Pulmonary artery endothelial cell (primary cell): ENCODE measurements at regions not wholly inside any gene's neighbourhood (a gene's known extent, or its start where the extent isn't known, plus 50 kb on each side); places are given as distances from the start of the nearest gene placed in this dataset.
"Not testable (repeated sequence)": the region's sequence is repeated elsewhere in the genome, so short reads cannot be mapped to it uniquely, and the experiment has no call there.

ENCODE experiments used
- DNase-seq: peaks from one replicate; pipeline ENCODE4 v3.0.0-alpha.2; 2011; ENCODE audit warnings: low read depth, low spot score

DNA sequence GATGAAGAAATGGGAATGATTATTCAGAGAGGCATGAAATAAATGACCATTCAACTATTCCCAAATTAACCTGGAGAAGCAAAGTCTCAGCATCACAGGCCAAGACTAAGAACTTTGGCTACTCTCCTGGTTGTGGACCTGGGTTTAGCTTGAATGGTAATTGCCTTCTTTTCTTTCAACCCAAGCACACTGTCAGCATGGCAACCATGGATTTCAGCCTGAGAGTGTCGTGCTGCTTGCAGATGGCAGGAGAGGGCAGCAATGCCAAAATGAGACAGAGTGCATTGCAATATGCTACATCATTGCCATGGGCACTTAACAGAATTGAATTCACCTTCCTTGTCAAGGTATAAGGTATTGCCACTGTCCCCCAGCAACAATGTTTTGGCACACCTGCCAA, 767.2 kb downstream of the REEP3 start:
- DNase-seq = no peak

DNA sequence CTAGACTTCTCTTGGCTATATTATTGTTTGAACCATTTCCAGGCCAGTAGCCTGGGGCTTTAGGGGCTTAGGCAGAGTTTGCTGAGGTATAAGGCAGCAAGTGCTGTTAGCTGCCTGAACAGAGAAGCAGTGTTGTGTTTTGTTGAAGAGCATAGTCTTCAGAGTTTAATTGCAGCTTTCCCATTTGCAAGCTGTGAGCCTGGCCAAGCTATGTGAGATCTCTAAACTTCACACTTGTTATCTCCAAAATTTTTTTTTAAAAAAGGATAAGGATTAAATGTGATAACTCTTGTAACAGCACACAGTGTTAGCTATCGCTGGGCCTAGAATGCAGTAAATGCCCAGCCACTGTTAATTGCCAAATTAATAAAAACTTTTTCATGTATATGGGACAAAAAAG, 782.4 kb downstream of the REEP3 start:
- DNase-seq = no peak

DNA sequence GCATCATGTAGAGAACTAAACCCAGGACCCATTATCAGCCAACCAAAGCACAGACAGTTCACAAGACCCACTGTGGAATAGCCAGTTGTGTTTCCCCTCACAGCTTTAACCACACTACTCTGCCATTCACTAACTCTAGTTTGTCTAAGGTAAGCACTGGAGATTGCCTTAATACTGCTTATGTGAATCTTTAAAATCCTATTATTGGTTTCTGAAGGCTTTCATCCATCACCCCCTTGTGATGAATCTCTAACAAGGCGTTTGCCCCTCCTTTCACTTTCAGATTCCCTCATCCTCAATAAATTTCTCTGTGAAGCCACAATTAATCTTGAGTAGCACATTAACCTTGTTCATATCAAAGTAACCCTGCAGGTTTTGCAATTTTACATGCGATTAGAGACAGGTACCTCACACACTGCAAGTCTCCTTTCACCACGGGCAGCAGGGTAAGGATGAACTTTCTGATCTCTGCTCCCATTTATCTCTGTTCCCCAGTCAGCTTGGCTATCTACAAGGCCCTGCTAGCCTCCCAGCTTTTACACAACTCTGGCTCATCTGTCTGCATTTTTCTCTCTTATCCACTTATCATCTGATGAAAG, 785.6 kb downstream of the REEP3 start:
- DNase-seq = no peak

DNA sequence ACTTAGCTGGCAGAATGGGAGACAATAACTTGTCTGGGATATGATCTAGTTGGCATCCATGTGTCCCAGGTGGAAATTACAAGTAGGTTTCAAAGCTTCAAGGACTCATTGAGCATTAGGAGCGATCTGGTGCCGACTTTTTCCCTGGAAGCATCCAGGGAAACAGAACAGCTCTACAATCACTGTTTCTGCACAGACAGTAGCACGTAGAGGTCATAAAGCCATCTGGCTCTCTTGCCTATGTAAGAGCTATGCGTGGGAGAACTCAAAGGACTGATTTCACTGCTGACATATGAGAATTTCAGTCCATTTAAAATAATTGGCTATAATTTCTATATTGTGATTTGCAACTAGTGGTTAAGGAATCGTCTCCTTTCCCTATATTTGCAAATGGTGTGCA, 791.7 kb downstream of the REEP3 start:
- DNase-seq = no peak

DNA sequence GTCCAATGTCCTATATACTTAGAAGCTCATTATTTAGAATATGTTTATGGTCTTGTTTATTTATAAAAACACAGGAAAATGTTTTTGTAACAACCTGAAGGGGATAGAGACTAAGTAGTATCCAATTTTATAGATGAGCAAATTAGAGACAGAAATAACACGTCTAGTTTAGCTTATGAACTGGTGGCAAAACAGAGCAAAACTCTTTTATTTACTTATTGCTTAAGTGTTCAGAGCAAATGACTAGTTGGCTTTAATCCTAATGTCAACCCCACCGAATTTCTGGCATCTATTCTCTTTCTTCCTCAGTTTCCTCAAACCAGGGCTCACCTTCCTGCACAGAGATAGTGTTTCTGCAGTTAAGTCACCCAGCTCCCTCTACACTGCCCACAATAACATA, 792.8 kb downstream of the REEP3 start:
- DNase-seq = no peak

DNA sequence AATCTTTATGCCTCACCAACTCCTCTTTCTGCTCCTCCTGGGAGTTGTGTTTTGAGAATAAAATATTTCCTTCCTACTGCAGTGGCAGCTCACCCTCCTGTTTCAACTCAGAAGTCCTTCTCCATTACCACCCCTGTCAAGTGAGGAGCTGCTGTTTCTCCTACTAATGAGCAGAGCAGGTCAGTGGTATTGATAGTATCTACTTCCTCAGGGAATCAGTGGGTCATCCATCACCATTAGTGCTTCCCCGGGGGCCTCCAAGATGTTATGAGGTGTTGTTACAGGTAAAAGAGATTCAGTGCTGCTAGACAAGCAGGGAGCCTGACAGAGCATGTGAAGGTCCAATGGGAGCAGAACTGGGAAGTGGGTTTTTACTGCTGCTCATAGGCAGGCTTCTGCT, 795.2 kb downstream of the REEP3 start:
- DNase-seq = no peak

DNA sequence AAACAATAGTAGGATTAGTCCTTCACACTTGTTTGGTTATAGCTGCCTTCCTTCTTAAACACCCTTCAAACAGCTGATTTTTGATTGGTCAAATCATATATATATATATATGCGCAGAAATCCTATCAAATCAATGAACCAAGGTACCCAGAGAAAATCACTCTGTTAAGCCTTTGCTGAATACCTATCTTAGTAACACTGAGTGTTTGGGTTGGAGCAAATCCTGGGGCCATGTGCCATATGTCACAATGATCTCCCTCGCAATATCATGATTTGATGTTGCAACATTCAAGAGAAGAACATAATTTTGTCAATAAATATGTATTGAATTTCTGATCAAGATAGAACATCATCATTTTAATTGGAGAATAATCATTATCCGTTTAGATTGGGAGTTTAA, 795.6 kb downstream of the REEP3 start:
- DNase-seq = no peak

DNA sequence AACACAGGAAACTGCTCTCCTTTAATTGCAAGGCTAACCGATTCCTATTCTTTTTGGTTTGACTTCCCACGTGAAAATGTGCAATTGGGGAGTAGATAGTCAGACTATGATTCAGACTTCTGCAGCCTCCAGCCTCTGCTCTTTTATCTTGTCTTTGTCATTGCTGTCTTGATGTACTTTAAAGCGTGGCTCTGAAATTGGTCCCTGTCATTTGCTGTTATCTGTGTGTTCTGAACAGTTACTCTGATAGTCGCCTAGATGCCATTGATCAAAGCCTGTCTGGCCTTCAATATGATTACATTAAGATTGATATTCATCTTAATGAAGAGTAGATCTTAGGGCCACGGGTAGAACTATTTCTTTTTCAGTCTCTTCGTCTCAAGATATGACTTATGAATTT, 799.2 kb downstream of the REEP3 start:
- DNase-seq = no peak

DNA sequence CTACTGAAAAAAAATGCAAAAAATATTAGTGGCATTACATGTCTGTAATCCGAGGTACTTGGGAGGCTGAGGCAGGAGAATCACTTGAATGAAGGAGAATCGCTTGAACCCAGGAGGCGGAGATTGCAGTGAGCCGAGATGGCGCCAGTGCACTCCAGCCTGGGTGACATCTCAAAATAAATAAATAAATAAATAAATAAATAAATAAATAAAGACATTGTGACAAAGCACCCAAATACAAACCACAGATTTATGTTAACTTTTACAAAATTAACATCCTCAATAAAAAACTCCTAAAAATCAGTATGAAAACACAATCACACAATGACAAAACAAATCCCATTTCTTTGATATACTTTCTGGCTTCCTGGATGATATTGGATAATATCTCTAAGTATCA, 808.3 kb downstream of the REEP3 start:
- no peak for DNase-seq

DNA sequence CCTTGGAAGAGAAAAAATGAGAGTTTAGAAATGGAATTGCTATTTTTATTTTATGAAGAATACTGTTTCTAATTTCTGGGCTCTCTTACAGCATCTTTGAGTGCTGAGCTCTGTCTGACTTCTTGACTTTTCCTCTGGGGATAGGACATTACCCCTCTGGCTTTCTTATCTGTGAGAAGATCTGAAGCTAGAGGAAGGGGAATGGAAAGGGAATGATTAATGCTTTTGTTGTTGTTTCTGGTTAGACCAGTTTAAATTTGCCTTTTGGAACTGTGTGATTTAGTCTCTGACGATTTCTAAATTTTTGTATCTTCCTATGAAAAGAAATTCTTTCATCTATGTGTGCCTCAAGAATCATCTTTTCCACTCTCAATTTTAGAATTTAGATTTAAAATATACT, 811.4 kb downstream of the REEP3 start:
- no peak for DNase-seq

DNA sequence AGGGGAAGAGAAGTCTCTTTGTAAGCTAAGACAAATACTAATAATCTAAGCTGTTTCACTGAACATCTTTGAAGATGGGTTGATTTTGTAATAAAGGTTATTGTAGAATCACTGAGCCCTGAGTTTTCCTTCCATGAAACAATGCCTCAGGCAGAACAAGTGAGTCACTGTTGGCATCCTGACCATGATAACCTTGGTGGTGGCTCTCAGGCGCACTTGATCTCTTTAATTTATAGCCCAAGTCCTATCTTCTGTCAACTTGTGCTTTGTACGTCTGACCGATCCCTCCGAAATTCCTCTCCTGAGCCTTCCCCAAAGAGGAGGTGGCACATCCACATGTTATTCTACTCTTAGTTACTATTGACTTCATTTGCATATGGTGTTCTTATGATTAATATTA, 812.9 kb downstream of the REEP3 start:
- DNase-seq = no peak

DNA sequence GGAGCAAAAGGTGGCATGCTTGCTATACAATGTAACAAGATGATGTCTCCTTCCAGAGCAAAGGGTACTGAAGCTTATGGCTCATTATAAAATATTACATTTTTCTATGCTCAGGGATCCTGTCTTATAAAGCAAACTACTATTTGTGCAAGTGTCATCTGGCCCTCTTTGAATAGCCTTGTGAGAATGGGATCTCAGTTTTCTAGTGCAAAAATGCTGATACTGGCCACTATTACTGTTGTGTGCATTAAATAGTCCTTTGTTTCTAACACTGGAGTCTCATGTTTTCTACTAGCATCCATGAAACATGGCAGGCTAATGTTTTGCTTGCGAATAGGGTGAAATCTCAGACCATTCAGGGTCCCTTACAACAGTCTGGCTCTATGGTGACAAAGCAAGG, 823.0 kb downstream of the REEP3 start:
- no peak for DNase-seq

DNA sequence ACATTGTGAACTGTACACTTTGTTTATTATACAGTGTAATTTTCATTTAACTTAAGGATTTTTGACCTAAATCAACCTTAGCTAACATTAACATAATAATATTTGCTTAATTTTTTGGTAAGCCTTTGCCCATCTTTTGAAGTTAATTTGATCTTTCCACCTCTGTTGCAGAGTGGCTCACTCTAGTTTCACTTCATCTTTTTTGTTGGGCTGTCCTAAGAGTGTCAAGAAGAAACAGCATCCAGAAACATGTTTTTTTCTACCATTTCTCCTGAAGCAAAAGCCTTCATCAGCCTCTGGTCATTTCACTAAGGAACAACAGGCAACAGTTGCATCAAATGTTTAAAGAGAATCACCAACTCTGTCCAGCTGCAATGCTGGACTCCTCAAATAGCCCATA, 824.7 kb downstream of the REEP3 start:
- no peak for DNase-seq

DNA sequence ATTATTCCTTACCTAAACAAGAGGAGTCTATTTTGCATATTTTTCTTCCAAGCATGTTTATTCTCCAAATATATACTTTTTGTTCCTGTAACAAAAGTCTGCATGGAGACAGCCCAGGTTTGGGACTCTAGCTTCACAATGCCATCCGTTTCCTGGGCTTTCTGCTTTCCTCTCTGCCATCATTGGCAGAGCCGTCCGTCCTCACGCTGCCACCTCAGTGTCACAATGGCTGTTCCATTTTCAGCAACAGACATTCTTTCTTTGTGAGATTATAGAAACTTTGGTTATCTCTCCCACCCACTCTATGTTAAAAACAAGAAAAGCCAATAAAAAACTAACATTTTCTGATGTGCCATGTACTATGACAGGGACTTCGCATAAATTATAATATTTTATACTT, 825.2 kb downstream of the REEP3 start:
- DNase-seq = no peak

DNA sequence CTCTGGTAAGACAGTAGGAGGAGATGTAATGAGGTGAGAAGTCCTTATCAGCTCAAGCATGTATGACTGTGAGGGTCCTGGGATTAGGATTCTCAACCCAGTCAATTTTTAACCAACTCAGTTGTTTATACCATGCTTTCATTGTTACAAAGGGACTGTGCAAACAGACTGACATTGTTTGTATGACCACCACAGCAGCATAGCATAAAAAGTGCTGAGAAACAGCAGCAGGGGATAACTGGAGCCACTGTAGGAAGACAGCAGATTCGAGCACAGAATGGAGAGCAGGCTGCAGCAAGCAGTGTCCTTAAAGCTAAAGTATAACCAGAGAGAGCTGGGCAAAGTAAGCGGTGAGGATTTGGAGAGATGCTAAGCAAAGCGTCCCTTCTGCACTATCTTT, 829.5 kb downstream of the REEP3 start:
- no peak for DNase-seq

DNA sequence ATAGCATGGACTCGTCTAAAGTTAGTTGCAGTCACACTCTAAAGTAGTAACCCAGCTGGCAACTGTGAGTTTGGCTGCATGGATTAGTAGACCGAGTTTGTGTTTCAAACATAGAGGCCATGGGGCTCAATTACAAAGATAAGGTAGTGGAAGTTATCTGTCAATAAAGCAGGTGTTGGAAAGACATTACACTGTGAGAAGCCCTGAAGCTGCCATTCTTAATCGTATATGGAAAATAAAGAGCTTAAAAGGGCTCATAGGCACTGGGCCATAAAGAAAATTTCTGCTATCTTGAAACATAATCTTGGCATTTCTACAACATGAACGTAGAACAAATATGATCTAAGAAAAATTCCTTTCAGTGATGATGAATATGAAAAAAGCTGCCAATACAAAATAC, 837.7 kb downstream of the REEP3 start:
- no peak for DNase-seq

DNA sequence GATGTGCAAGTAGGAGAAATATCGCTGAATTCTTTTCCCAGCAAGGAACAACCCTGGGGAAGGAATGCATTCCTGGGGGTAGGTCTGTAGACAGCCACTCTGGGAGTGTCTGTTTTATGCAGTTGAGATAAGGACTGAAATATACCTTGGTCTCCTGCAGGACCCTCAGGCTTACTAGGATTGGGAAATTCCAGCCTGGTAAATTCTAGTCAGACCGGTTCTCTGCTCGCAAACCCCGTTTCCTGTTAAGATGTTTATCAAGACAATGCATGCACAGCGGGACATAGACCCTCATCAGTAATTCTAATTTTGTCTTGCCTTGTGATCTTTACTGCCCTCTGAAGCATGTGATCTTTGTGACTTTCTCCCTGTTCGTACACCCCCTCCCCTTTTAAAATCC, 839.0 kb downstream of the REEP3 start:
- not testable (repeated sequence) for DNase-seq

DNA sequence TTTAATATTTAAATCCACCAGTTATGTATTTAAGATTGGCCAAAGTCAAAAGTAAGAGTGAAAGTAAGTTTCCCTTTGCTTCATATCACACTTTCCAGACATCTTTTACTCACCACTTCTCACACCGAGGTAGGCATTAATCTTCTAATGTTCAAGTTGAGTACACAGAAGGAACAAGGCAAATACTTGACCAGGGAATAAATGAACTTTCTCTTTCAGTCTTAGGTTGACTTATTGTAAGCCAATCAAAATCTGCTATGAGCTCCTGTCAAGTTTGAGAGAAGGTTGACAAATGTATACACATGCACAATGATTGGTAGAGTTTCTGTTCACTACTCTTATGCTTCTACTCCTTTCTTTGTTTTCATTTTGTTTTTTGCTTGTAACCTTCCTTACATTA, 842.5 kb downstream of the REEP3 start:
- DNase-seq = no peak

DNA sequence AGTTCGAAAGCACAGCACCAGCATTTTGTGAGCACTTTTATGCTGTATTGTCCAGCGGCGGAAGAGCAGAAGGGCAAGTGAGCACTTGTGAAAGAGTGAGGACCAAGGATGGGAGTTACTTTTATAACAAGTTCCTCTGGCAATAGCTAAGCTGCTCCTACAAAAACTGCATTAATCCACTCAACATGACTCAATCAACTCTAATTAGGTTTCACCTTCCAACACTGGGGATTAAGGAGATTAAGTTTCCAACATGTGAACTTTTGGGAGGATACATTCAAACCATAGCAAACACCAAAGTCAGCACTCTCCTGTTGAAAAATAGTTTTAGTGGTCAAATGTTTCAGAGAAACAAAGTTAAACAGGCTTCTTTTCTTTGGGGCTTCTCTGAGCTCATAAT, 844.5 kb downstream of the REEP3 start:
- no peak for DNase-seq

DNA sequence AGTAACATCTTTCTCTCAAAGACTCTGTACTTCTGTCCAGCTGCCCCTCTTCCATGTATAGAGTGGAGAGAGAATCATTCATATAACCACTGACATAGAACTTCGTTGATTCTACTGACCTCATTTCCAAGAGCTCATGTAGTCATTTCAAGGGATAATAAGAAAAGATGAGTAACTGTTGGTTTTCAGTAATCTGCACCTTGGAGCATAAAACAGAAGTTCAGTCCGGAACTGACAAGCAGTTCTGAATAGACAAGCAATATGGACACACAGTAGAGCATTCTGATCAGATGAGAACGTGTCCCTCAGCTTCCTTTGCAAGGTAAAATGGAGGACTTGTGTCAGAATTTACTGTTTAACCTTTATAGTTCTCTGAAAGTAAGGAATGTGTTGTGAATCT, 847.1 kb downstream of the REEP3 start:
- no peak for DNase-seq

DNA sequence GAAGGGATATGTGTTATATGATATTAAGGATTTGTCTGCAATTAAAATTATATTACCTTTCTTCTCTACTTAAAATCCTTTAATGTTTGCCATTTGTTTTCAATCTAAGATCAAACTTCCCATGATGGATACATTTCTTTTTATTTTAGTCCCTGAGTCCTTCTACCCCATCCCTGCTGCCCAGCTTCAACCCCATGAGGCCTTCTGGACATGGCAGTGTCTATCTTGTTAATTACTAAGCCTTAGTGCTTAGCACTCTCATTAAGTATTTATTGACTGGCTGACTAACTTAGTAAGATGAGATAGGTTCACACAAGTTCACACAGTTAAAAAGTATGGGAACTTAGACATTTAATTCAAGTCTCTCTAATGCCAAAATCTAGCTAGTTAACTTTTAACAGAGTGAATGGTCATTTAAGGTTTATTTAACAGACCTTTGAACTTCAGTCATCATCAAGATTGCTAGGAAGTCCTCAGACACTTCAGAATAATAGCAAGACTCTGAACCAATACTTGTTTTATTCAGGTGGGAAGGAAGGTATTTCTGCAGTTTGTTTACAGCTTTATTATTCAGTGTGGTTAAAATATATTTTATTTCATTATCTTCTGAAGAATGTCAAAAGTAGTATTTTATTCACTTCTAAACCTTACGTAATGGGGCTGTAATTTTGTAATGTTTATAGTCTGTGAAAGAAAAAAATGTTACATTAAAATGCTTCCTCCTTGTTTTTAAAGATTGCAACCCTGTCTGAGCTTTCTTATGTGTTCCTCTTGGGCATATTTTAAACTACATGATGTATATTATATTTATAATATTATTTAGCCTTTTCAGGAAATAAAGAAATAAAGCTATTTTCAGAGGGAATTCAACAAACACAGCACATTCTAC, 848.9 kb downstream of the REEP3 start:
- no peak for DNase-seq

DNA sequence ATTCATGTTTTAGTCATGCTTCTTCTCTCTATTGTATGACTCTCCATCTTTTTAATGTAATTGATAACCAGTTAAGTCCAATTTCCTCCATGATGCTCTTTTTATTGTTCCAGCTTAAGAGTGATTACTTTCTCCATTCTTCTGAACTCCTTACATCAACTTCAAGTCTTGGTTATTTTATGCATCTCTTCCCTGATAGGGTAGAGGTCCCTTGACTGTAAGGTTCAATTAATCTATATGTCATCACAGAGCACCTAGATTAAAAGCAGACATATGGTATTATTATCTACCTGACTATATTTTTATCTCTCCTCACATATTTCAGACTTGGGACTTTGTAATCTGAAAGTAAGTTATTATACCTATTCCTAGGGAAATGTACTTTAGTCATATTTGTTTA, 853.1 kb downstream of the REEP3 start:
- no peak for DNase-seq

DNA sequence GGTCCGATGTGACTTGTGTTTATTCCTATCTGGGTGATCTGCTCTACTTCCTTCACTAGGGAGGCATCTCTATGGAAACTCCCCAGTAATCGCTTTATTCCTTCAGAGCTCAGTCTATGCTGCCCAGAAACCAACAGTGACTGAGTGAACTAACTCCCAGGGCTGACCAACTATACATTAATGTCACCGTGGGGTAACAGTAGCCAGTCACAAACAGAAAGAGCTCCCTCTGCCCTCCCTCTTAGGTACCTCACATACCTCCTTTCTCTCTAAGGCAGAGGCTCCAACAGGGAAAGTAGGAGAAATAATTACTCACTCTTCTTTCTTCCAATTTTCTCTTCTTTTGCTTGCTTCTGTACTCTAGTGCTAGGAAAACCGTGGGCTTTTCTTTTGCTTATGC, 855.0 kb downstream of the REEP3 start:
- DNase-seq = no peak
